ENCODE measurements at regions not wholly inside any gene's neighbourhood (a gene's known extent, or its start where the extent isn't known, plus 50 kb on each side); places are given as distances from the start of the nearest gene placed in this dataset.

GRCh38 chr2:125652280-125652679 lies 1003.7 kb upstream of the GYPC start:
- TF ChIP-seq CTCF (IDR thresholded peaks at IDR 0.05), result no peak
- no peak for TF ChIP-seq ZFX (IDR thresholded peaks at IDR 0.05; ENCODE audit: borderline replicate concordance)

All from 22Rv1 (cell line).